HL-60/S4 (cell line): ENCODE measurements at regions not wholly inside any gene's neighbourhood (a gene's known extent, or its start where the extent isn't known, plus 50 kb on each side); places are given as distances from the start of the nearest gene placed in this dataset.

Source experiments
- in situ Hi-C: fragments of 300-500 bp; cut with MboI; formaldehyde crosslinking; loops from 2 replicates; pipeline ENCODE4 v1.14.3; 2022; ENCODE audit warnings: low sequenced_read_pairs

- in situ Hi-C loops, result no loop called here
Observed at GRCh38 chr4:56243107-56243506, 144.2 kb downstream of the AASDH start.

- in situ Hi-C loops, result no loop called here
Observed at GRCh38 chr4:56241500-56241899, 145.8 kb downstream of the AASDH start.

DNA sequence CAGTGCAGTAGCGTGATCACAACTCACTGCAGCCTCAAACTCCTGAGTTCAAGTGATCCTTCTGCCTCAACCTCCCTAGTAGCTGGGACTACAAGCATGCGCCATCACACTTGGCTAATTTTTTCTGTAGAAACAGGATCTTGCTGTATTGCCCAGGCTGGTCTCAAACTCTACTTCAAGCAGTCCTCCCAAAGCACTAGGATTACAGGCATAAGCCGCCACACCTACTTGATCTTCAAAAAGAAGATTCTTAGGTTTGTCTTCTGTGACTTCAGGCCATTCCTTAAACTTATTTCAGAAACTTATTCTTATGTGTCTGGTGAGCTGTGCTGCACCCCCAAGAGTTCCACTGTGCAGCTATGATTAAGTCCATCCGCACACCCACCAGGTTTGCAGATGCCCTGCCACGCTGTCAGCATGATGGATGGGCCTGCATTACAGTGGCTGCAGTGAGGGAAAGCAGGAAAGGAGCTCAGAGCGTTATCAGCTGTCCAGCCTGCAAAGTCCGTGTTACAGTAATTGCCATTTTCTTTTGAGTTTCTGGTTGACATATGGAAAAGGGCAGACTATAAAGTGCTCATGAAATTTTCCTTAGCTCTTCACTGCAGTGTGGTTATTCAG is 146.6 kb downstream of the AASDH start:
- in situ Hi-C loops, result no loop called here

DNA sequence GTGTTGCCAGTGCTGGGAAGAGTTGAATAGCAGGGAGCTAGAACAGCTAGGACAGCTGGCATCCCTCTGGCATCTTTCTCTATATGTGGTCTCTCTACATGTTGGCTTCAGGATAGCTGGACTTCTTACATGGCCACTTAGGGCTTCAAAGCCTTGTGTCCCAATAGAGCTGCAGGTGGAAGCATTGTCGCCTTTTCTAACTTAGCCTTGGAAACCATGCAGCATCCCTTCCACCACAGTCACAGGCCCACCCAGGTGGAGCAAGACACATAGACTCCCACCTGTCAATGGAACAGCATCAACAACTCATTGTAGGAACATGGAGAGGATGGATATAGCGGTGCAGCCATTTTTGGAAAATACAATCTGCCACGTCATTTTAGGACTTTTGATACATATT is 149.0 kb downstream of the AASDH start:
- in situ Hi-C loops, result no loop called here

GRCh38 chr4:56235725-56236124 is 151.6 kb downstream of the AASDH start:
- in situ Hi-C loops, result no loop called here

DNA sequence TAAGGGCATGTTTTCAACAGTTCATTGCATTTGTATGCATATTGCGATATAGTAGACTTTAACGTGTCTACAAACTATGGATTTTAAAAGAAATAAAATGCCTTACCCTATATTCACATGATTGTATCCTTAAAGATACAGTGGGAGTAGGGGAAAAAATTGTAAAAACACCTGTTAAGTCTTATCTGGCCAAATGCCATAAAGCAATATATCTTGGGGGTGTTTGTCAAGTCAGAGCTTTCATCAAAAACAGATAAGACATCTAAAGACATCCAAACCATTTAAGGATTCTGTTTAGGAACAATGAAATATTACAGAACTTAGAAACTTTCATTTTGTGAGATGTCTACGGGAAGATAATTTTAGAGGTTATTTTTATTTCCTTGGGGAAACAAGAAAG is 152.3 kb downstream of the AASDH start:
- in situ Hi-C loops, result no loop called here

DNA sequence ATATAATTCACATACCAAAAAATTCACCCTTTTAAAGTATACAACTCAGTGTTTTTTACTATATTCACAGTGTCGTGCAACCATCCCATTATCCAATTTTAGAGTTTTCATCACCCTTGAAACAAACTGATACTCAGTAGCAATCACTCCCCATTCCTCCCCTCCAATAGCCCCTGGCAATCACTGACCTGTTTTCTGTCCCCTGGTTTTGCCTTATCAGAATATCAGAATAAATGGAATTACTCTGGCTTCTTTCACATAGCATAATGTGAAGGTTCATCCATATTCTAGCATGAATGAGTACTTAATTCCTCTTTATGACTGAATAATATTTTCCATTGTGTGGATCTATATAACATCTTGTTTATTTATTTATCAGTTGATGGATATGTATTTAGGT is 153.2 kb downstream of the AASDH start:
- in situ Hi-C loops, result no loop called here

GRCh38 chr4:56231410-56231809 is 155.9 kb downstream of the AASDH start:
- in situ Hi-C loops, result no loop called here

- in situ Hi-C loops, result no loop called here
Observed at GRCh38 chr4:56229947-56230346, 157.3 kb downstream of the AASDH start.

DNA sequence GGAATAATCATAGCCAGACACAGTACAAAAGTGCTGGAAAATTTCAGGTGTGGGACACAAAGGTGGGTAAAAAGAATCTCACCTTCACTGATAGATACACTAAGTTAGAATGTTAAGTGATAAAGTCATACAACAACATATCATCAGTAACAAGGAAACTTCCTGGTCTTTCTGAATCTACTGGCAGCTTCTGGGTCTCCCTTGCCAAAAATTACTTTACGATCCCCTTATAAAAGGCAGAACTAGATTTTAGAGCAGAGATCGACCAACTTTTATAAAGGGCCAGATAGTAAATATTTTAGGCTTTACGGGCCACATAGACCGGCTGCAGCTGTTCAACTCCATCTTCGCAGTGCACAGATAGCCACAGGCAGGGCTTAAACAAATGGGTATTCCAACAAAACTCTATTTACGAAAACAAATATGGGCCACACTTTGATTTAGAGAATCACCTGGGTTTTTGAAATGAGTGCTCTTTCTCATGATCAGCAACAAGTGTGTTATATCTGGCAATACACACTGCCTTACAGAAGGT is 159.9 kb downstream of the AASDH start:
- in situ Hi-C loops, result no loop called here

GRCh38 chr4:56226579-56226978 is 160.7 kb downstream of the AASDH start:
- in situ Hi-C loops, result no loop called here

DNA sequence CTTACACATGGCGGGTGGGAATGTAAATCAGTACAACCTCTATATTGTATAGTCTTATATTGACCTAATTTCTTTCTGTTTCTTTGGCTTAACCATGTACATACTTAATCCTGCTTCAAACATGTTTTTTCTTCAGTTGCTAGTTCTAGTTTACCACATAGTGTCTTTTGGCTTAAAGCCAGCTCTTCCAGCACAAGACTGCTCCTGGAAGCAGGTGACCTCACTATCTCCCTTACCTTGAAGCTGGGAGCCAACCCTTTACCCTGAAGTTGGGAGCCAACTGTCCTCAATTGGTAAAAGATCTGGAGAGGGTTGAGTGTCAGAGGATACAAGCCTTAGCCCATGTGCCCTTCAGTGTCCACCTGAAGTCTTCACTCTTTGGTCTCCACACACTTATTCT is 162.7 kb downstream of the AASDH start:
- in situ Hi-C loops, result no loop called here

DNA sequence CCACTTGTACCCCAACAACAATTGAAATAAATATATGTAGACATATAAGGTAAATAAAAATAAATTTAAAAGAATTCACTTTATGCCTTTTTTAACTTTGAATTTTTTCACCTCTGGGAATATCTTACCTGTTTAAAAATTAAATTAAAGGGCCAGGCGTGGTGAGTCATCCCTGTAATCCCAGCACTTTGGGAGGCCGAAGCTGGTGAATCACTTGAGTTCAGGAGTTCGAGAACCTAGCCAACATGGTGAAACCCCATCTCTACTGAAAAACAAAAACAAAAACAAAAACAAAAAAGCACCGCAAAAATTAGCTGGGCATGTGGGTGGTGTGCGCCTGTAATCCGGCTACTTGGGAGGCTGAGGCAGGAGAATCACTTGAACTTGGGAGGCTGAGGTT is 164.8 kb downstream of the AASDH start:
- in situ Hi-C loops, result no loop called here

GRCh38 chr4:56220261-56220660 is 167.0 kb downstream of the AASDH start:
- in situ Hi-C loops, result no loop called here

GRCh38 chr4:56219447-56219846 is 167.8 kb downstream of the AASDH start:
- in situ Hi-C loops, result no loop called here

DNA sequence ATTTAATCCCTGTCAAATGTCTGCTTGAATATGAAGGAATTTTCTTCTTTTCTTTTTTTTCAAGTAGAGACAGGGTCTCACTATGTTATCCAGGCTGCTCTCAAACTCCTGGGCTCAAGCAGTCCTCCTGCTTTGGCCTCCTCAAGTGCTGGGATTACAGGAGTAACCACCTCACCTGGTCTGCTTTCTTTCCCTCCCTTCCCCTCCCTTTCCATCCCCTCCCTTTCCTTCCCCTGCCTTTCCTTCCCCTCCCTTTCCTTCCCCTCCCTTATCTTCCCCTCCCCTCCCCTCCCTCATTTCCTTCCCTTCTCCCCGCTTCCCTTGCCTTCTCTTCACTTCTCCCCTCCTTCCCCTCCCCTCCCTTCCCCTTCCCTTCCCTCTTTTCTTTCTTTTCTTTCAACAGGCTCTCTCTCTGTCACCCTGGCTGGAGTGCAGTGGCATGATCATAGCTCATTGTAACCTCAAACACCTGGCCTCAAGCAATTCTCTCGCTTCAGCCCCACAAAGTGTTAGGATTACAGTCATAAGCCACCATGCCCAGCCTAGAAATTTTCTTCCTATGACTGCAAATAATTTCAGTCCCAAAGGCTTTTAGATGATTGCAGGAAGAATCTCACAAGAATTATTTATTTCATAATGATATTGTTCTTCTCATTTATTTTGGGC is 168.9 kb downstream of the AASDH start:
- in situ Hi-C loops, result no loop called here

GRCh38 chr4:56217343-56217890 is 169.9 kb downstream of the AASDH start:
- in situ Hi-C loops, result no loop called here

GRCh38 chr4:56215901-56216300 is 171.4 kb downstream of the AASDH start:
- in situ Hi-C loops, result no loop called here

- in situ Hi-C loops, result no loop called here
Observed at GRCh38 chr4:56215141-56215783, 172.0 kb downstream of the AASDH start.

DNA sequence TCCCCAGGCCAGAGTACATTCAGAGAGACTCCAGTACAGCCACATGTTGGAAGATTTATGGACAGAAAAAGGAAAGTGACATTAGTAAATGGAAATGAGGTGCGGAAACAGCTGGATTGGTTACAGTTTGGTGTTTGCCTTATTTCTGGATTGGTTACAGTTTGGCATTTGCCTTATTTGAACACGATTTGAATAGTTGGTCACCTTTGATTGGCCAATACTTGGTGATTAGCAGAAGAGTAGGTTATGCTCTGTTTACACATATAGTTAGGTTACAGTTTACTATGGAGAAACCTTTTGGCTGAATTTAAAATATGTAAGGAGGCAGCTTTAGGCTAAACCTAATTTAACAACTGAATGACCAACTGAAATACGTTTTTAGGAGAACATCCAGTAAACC is 173.7 kb downstream of the AASDH start:
- in situ Hi-C loops, result no loop called here

DNA sequence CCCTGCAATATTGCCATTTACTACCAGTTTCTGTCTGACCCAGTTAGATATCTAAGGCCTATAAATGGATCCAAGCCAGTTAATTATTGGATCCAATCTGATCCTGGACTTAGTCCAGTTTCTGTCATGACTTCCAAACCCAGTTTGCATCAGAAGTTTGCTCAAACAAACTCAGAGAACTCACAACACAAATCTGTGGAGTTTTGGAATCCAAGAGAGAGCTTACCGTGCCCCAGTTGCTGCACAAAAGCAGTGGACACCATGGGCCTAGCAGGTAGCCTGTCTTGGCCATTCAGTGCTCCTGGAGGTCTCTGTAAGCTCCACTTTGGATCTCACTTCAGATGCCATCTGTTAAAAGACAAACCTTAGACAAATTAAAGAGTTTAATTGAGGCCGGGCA is 174.5 kb downstream of the AASDH start:
- in situ Hi-C loops, result no loop called here

- in situ Hi-C loops, result no loop called here
Observed at GRCh38 chr4:56211202-56211601, 176.1 kb downstream of the AASDH start.
